Endothelial cell of umbilical vein (primary cell): ENCODE measurements at regions not wholly inside any gene's neighbourhood (a gene's known extent, or its start where the extent isn't known, plus 50 kb on each side); places are given as distances from the start of the nearest gene placed in this dataset.

Experiments
- BruUV-seq: library from RNA; stranded (reverse); fragments of 400-500 nt; replicated peaks from 2 replicates; lab custom pipeline; 2021; lab: Mats Ljungman, UMichigan
- CTCF ChIA-PET: fragments of 300-600, 350-600 bp; sonication (Branson Sonifier 250); formaldehyde crosslinking; loops from one replicate; lab custom pipeline; 2021; ENCODE audit warnings: antibody characterized with exemption, inconsistent platforms; lab: Charles Lee
- POLR2A ChIA-PET: fragments of 300-600, 350-600 bp; sonication (Branson Sonifier 250); formaldehyde crosslinking; loops from one replicate; lab custom pipeline; 2021; ENCODE audit warnings: antibody characterized with exemption, inconsistent platforms; lab: Charles Lee
- DNase-seq: peaks from one replicate; pipeline ENCODE4 v3.0.0-alpha.2; 2011; ENCODE audit warnings: low read depth, low spot score
- FAIRE-seq: peaks from 2 replicates; lab custom pipeline; 2011; peaks lifted over from hg19 to GRCh38; lab: Jason Lieb, UNC
- H2AFZ ChIP-seq: 2 replicates; pipeline ENCODE4 v1.6.0; 2012; ENCODE audit warnings: low read depth, low read length, control low read depth, inconsistent platforms
- H3K27ac ChIP-seq: 2 replicates; pipeline ENCODE4 v1.5.1; 2011; ENCODE audit warnings: low read depth, mild to moderate bottlenecking, control low read depth, low read length, moderate library complexity; ENCODE audit not compliant: insufficient read depth
- H3K27me3 ChIP-seq, 2 experiments: 2 replicates each; pipeline versions ENCODE4 v1.6.0 to v1.6.1; 2011; ENCODE audit warnings: low read length in 2 of 2, mixed read lengths in 1 of 2; ENCODE audit not compliant: control insufficient read depth in 2 of 2, insufficient read depth in 2 of 2
- H3K36me3 ChIP-seq, 2 experiments: 2 replicates in 1 of 2; 3 replicates in 1 of 2; pipeline ENCODE4 v1.5.1; 2011; ENCODE audit warnings: low read length in 2 of 2, mild to moderate bottlenecking in 1 of 2, moderate library complexity in 1 of 2; ENCODE audit not compliant: control insufficient read depth in 2 of 2, insufficient read depth in 2 of 2; ENCODE audit errors: extremely low read depth in 1 of 2
- H3K4me1 ChIP-seq: 3 replicates; pipeline ENCODE4 v1.5.1; 2011; ENCODE audit warnings: mild to moderate bottlenecking, low read length; ENCODE audit not compliant: control insufficient read depth, insufficient read depth; ENCODE audit errors: extremely low read depth
- H3K4me2 ChIP-seq: 2 replicates; pipeline ENCODE4 v1.6.1; 2011; ENCODE audit warnings: low read length, control low read depth, mixed read lengths; ENCODE audit not compliant: insufficient read depth
- H3K4me3 ChIP-seq, 3 experiments: fragments of 200-600 bp in 1 of 3; sonication (generic), shearing (Covaris generic) in 1 of 3; replicated peaks in 1 of 3; 2 replicates each; pipeline ENCODE4 v1.5.1; 2011 to 2016; ENCODE audit warnings: control low read depth in 3 of 3, low read length in 3 of 3, mild to moderate bottlenecking in 2 of 3, inconsistent platforms in 1 of 3, low read depth in 1 of 3, moderate library complexity in 1 of 3; ENCODE audit not compliant: insufficient read depth in 1 of 3
- H3K79me2 ChIP-seq: 2 replicates; pipeline ENCODE4 v1.6.0; 2012; ENCODE audit warnings: low read length, inconsistent platforms; ENCODE audit not compliant: control insufficient read depth, insufficient read depth
- H3K9ac ChIP-seq: replicated peaks from 2 replicates; pipeline ENCODE3; 2011; ENCODE audit warnings: low read length, control low read depth; ENCODE audit not compliant: insufficient read depth; ENCODE audit errors: extremely low read depth
- H3K9me1 ChIP-seq: replicated peaks from 3 replicates; pipeline ENCODE4 v1.6.0; 2011; ENCODE audit warnings: mild to moderate bottlenecking, low read length; ENCODE audit not compliant: control insufficient read depth, insufficient read depth; ENCODE audit errors: extremely low read depth
- H3K9me3 ChIP-seq: replicated peaks from 2 replicates; pipeline ENCODE4 v1.5.1; 2012; ENCODE audit warnings: low read length, inconsistent platforms; ENCODE audit not compliant: control insufficient read depth, insufficient read depth
- H4K20me1 ChIP-seq: replicated peaks from 2 replicates; pipeline ENCODE3; 2011; ENCODE audit warnings: mild to moderate bottlenecking, low read length; ENCODE audit not compliant: control insufficient read depth, insufficient read depth; ENCODE audit errors: extremely low read depth
- CTCF ChIP-seq, 2 donors: IDR thresholded peaks; 1 replicate in 1 of 2; 2 replicates in 1 of 2; pipeline ENCODE4 v1.5.1; 2011; ENCODE audit warnings: low read length in 2 of 2, mild to moderate bottlenecking in 2 of 2, moderate library complexity in 2 of 2, control low read depth in 1 of 2, inconsistent platforms in 1 of 2, low read depth in 1 of 2; ENCODE audit not compliant: insufficient read depth in 1 of 2; ENCODE audit errors: extremely low read depth in 1 of 2
- EZH2 ChIP-seq: IDR thresholded peaks from 2 replicates; pipeline ENCODE4 v1.6.1; 2012; ENCODE audit warnings: borderline replicate concordance, low read depth, mild to moderate bottlenecking, moderate library complexity, low read length, inconsistent platforms; ENCODE audit not compliant: severe bottlenecking
- FOS ChIP-seq: IDR thresholded peaks from 2 replicates; pipeline ENCODE4 v1.6.1; 2011; ENCODE audit warnings: mild to moderate bottlenecking, low read length, moderate library complexity, borderline replicate concordance; ENCODE audit not compliant: insufficient read depth
- GATA2 ChIP-seq: IDR thresholded peaks from 2 replicates; pipeline ENCODE4 v1.7.0; 2011; ENCODE audit warnings: low read depth, mild to moderate bottlenecking, moderate library complexity, mixed read lengths, low read length; ENCODE audit not compliant: insufficient read length, insufficient read depth
- JUN ChIP-seq: IDR thresholded peaks from 2 replicates; pipeline ENCODE4 v1.6.1; 2011; ENCODE audit warnings: borderline replicate concordance, low read depth; ENCODE audit not compliant: insufficient read length, insufficient read depth
- MAX ChIP-seq: IDR thresholded peaks from 2 replicates; pipeline ENCODE4 v1.6.1; 2011; ENCODE audit not compliant: insufficient read depth, insufficient read length
- MYC ChIP-seq: IDR thresholded peaks from one replicate; pipeline ENCODE4 v1.6.1; 2011; ENCODE audit warnings: mild to moderate bottlenecking, low read depth, low read length
- POLR2A ChIP-seq: IDR thresholded peaks from 2 replicates; pipeline ENCODE4 v1.6.1; 2012; ENCODE audit warnings: low read depth, mild to moderate bottlenecking, control low read depth, low read length
- POLR2AphosphoS5 ChIP-seq: IDR thresholded peaks from 2 replicates; pipeline ENCODE4 v1.6.1; 2012; ENCODE audit warnings: low read depth, mild to moderate bottlenecking, control low read depth, low read length, moderate library complexity; ENCODE audit not compliant: insufficient read depth
- dilution Hi-C: fragments of 300-500 bp; cut with MboI; formaldehyde crosslinking; loops from one replicate; pipeline ENCODE4 v1.15.0; 2019; ENCODE audit warnings: low sequenced_read_pairs; ENCODE audit not compliant: extremely low pct_ligation_motif_present
- intact Hi-C: fragments of 100-400 bp; cut with micrococcal nuclease; formaldehyde crosslinking; loops from one replicate; pipeline ENCODE4 v1.10.0; 2022

DNA sequence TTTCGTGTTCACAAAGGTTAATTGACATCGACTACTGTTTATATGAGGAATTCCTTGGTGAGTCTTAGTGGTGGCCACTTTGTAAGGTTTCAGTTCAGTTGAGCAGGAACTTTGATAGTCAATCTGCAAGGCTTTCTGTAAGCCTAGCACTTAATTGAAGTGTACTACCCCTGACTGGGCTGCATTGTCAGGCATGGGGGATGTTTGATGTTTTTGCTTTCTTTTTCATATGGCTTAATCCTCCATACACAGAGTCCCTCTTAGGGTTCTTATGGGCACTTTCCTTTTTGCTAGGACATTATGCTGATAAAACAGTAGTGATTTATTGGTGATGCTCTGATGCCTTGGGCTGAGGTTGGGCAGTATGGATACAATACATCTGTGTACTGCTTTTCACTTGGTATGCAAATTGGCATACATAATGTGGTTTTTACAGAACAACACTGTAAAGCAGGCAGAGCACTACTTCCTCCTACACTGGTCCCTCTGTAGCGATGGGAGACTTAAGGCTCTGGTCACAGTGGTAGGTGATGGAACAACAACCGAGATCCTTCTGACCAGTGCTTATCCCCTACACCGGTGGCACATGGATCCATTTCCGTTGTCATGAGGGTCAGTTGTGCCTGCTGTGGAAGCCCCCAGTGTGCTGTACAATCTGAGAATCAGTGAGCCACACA is 261.0 kb downstream of the MFSD1 start:
- intact Hi-C loops: no loop called here
- no TSS peak for BruUV-seq
- no peak overlapping the region for H2AFZ ChIP-seq
- POLR2A ChIA-PET: no interaction called here
- H3K4me3 ChIP-seq: no peak overlapping the region
- no peaks in the 10 kb centered on the region for H3K9me3 ChIP-seq
- no peak for DNase-seq
- CTCF ChIA-PET: no interaction called here
- H3K9ac ChIP-seq: no peak overlapping the region
- no peaks in the 10 kb centered on the region for H3K27me3 ChIP-seq
- H3K36me3 ChIP-seq: no peaks in the 10 kb centered on the region
- no peaks in the 10 kb centered on the region for H3K4me1 ChIP-seq
- no peaks in the 10 kb centered on the region for H3K79me2 ChIP-seq
- H3K27ac ChIP-seq: no peak overlapping the region
- no peaks in the 10 kb centered on the region for H4K20me1 ChIP-seq
- TF ChIP-seq POLR2A (no peak), MYC (no peak), JUN (no peak), CTCF (IDR thresholded peaks at IDR 0.05; ENCODE audit: extremely low read depth in 1 of 2, insufficient read depth in 1 of 2, low read depth in 1 of 2, low read length in 2 of 2) (no peak), FOS (no peak), GATA2 (no peak), MAX (no peak), EZH2 (no peak), POLR2AphosphoS5 (no peak)
- dilution Hi-C loops: no loop called here
- no peaks in the 10 kb centered on the region for H3K9me1 ChIP-seq
- H3K4me2 ChIP-seq: no peak overlapping the region
- no peak for FAIRE-seq
